ENCODE measurements at regions not wholly inside any gene's neighbourhood (a gene's known extent, or its start where the extent isn't known, plus 50 kb on each side); places are given as distances from the start of the nearest gene placed in this dataset.
A peak's percentile ranks its signal among the peaks of the same experiment; 100 is the strongest.
"Not testable (repeated sequence)": the region's sequence is repeated elsewhere in the genome, so short reads cannot be mapped to it uniquely, and the experiment has no call there.

DNA sequence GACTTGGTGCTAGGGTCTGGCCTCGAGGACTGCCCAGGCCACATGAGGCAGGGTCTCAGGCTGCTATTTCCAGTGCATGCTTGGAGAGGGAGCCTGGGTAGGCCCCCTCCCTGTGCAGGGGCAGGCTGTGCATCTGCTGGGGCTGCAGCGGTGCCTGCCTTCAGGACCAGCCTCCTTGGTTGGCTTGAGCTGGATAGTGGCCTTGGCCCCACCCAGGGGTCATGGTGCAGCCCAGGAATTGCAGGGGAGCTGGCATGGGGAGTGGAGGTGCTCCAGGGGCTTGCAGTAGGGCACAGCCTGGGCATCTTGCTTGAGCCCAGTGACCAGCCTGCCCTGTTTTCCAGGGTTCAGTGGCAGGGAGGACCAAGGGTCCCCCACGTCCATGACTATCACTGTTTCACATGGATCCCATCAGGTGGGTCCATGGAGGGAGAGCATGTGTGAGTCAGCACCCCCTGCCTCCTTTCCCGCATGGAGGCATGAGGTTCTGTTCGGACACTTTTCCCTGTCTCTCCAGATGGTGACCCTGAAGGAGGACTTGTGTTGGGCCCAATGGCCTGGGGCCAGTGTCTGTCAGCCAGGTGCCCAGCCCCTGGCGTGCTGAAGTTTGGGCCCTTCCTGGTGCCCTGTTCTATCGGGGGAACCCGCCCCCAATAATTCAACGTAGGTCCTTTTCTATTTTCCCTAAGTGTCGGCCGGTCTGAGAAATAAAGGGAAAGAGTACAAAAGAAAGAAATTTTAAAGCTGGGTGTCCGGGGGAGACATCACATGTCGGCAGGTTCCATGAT is 218.6 kb downstream of the SNRPN start:
- Mint-ChIP-seq H3K27ac (no peak overlapping the region), H3K4me3 (no peak overlapping the region), H3K27me3 (no peaks in the 10 kb centered on the region), H3K36me3 (peaks cover 0 to 4% (median 0%) of the 10 kb centered on the region in 5 donors), H3K4me1 (no peaks in the 10 kb centered on the region), H3K9me3 (peaks cover 6 to 77% (median 31%) of the 10 kb centered on the region in 11 donors)
- Histone ChIP-seq H3K27ac (ENCODE audit: low read depth, low read length) (no peak overlapping the region), H3K27me3 (ENCODE audit: control insufficient read depth in 2 of 2, insufficient read depth in 2 of 2, low read length in 2 of 2) (no peaks in the 10 kb centered on the region), H3K9me3 (ENCODE audit: control insufficient read depth in 2 of 3, low read length in 3 of 3) (peaks cover 0 to 77% (median 6%) of the 10 kb centered on the region in 3 experiments), H3K36me3 (ENCODE audit: control insufficient read depth in 2 of 3, insufficient read depth in 3 of 3, low read length in 3 of 3) (no peaks in the 10 kb centered on the region), H3K4me3 (ENCODE audit: low read length) (no peak overlapping the region), H3K4me1 (ENCODE audit: control insufficient read depth in 2 of 2, insufficient read depth in 2 of 2, low read length in 2 of 2) (no peaks in the 10 kb centered on the region)
- POLR2A ChIA-PET: no interaction called here
- intact Hi-C loops (cut with micrococcal nuclease): no loop called here
- CTCF ChIA-PET: no interaction called here
- ATAC-seq (no peak), DNase-seq (peak in 1 of 9 donors; percentile 7)

DNA sequence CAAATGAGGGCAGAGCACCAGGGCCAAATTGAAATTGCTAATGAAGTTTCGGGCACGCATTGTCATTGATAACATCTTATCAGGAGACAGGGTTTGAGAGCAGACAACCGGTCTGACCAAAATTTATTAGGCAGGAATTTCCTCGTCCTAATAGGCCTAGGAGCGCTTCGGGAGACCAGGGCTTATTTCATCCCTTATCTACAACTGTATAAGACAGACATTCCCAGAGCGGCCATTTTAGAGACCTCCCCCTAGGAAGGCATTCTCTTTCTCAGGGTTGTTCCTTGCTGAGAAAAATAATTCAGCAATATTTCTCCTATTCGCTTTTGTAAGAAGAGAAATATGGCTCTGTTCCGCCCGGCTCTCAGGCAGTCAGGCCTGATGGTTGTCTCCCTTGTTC is 219.4 kb downstream of the SNRPN start:
- H3K9me3 Mint-ChIP-seq: peaks cover 6 to 74% (median 31%) of the 10 kb centered on the region in 11 donors

DNA sequence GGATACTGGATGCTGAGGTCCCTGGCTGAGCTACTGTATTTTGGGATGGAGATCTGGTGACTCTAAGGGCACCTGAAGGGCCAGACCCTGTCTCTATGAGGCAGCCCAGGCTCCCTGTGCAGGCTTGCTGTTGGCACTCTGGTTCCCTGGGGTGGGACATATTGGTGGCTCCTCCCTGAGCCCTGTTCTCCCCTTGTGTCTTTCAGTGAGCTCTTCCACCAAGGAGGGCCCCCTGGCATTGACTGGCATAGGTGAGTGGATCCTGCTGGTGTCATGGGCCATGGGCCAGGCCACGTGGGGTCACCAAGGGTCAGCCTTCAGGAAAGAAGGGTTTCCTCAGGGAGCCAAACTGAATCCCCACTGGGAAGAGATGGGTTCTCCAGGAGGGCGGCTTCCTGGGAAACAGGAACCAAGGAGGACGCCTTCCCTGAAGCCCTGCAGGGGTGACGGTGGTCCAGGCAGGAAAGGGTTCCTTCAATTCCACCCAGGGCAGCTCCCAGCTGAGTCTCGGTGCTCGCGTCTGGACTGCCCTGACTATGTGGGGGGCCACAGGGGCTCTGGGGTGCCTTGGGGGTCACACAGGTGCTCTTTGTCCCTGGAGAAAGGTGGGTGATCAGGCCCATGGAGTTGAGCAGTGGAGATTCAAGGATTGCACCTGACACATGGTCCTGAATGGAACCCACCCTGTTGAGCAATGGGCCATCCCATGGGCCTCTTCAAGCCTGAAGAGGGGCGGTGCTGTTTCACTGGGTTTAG is 220.4 kb downstream of the SNRPN start:
- POLR2A ChIA-PET: no interaction called here
- ATAC-seq: no peak
- no peaks in the 10 kb centered on the region for H3K27me3 ChIP-seq (ENCODE audit: control insufficient read depth in 2 of 2, insufficient read depth in 2 of 2, low read length in 2 of 2)
- H3K4me1 ChIP-seq (ENCODE audit: control insufficient read depth in 2 of 2, insufficient read depth in 2 of 2, low read length in 2 of 2): no peaks in the 10 kb centered on the region
- CTCF ChIA-PET: no interaction called here
- H3K4me3 ChIP-seq (ENCODE audit: low read length): no peak overlapping the region
- DNase-seq: peak in 1 of 9 donors; percentile 11
- Mint-ChIP-seq H3K4me1 (no peaks in the 10 kb centered on the region), H3K36me3 (peaks cover 0 to 4% (median 0%) of the 10 kb centered on the region in 5 donors), H3K4me3 (no peak overlapping the region), H3K27ac (no peak overlapping the region), H3K9me3 (peaks cover 0 to 67% (median 24%) of the 10 kb centered on the region in 11 donors), H3K27me3 (no peaks in the 10 kb centered on the region)
- H3K9me3 ChIP-seq (ENCODE audit: control insufficient read depth in 2 of 3, low read length in 3 of 3): peaks cover 0 to 91% (median 6%) of the 10 kb centered on the region in 3 experiments
- no peaks in the 10 kb centered on the region for H3K36me3 ChIP-seq (ENCODE audit: control insufficient read depth in 2 of 3, insufficient read depth in 3 of 3, low read length in 3 of 3)
- no peak overlapping the region for H3K27ac ChIP-seq (ENCODE audit: low read depth, low read length)
- intact Hi-C loops (cut with micrococcal nuclease): no loop called here

More for the DNA sequence above, 219.4 kb downstream of the SNRPN start:
- peaks cover 0 to 84% (median 6%) of the 10 kb centered on the region in 3 experiments for H3K9me3 ChIP-seq (ENCODE audit: control insufficient read depth in 2 of 3, low read length in 3 of 3)
- intact Hi-C loops (cut with micrococcal nuclease); H3K27me3 Mint-ChIP-seq; H3K36me3 Mint-ChIP-seq; POLR2A ChIA-PET; DNase-seq; H3K4me3 ChIP-seq (ENCODE audit: low read length); H3K27ac ChIP-seq (ENCODE audit: low read depth, low read length); H3K36me3 ChIP-seq (ENCODE audit: control insufficient read depth in 2 of 3, insufficient read depth in 3 of 3, low read length in 3 of 3); H3K27ac Mint-ChIP-seq; H3K4me1 ChIP-seq (ENCODE audit: control insufficient read depth in 2 of 2, insufficient read depth in 2 of 2, low read length in 2 of 2); H3K4me1 Mint-ChIP-seq; CTCF ChIA-PET; H3K4me3 Mint-ChIP-seq; H3K27me3 ChIP-seq (ENCODE audit: control insufficient read depth in 2 of 2, insufficient read depth in 2 of 2, low read length in 2 of 2); ATAC-seq: not testable (repeated sequence)

DNA sequence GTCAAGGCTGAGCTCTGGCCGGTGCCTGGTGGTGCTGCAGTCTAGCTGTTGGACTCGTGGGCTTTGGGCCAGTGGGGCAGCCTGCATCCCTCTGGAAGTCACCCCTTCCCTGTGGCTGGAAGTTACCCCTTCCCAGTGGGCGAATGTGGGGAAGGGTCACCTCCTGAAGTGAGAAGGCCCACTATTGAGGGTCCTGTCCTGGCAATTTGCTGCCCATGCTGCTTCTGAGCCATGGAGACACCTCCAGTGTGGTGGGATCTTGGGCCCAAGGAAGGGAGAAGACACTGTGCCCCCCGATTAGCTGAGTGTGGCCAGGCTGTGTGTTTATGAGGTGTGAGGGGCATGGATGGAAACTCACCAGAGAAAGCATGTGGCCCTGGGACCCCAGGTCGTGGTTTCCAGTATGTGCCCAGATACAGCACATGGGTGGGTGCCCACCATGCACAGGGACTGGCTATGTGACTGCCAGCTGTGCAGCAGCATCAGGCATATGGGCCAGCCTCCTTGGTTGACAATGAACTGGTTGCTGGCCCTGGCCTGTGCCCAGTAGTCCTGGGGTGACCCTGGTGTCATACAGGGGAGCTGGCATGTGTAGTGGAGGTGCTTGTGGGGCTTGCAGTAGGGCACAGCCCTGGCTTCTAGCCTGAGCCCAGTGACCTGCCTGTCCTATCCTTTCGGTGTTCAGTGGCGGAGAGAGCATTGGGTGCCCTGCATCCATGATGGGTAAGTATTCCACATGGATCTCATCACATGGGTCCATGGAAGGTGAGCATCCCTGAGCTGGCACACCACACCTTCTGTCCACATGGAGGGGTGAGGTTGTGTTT is 221.2 kb downstream of the SNRPN start:
- Histone ChIP-seq H3K4me3 (ENCODE audit: low read length) (no peak overlapping the region), H3K36me3 (ENCODE audit: control insufficient read depth in 2 of 3, insufficient read depth in 3 of 3, low read length in 3 of 3) (no peaks in the 10 kb centered on the region), H3K4me1 (ENCODE audit: control insufficient read depth in 2 of 2, insufficient read depth in 2 of 2, low read length in 2 of 2) (no peaks in the 10 kb centered on the region), H3K27me3 (ENCODE audit: control insufficient read depth in 2 of 2, insufficient read depth in 2 of 2, low read length in 2 of 2) (no peaks in the 10 kb centered on the region), H3K27ac (ENCODE audit: low read depth, low read length) (no peak overlapping the region), H3K9me3 (ENCODE audit: control insufficient read depth in 2 of 3, low read length in 3 of 3) (peaks cover 0 to 86% (median 6%) of the 10 kb centered on the region in 3 experiments)
- CTCF ChIA-PET: no interaction called here
- no peaks in the 10 kb centered on the region for H3K4me1 Mint-ChIP-seq
- intact Hi-C loops (cut with micrococcal nuclease): no loop called here
- H3K36me3 Mint-ChIP-seq: peaks cover 0 to 4% (median 0%) of the 10 kb centered on the region in 5 donors
- DNase-seq (peak in 2 of 9 donors; percentile 2 to 9), ATAC-seq (no peak)
- H3K27ac Mint-ChIP-seq: no peak overlapping the region
- peaks cover 0 to 68% (median 26%) of the 10 kb centered on the region in 11 donors for H3K9me3 Mint-ChIP-seq
- H3K4me3 Mint-ChIP-seq: no peak overlapping the region
- POLR2A ChIA-PET: no interaction called here
- no peaks in the 10 kb centered on the region for H3K27me3 Mint-ChIP-seq

DNA sequence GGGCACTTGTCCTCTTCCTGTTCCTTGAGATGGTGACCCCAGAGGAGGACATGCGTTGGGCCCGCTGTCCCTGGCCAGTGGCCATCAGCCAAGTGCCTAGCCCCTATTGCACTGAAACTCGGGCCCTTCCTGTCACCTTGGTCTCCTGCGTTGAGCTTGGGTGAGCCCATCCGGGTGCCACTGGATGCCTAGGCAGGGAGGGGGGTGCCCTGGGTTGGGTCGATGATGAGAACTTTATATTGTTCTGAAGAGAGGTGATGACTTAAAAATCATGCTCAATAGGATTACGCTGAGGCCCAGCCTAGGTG is 221.8 kb downstream of the SNRPN start:
- Mint-ChIP-seq H3K27ac (no peak overlapping the region), H3K36me3 (peaks cover 0 to 4% (median 0%) of the 10 kb centered on the region in 5 donors), H3K4me3 (no peak overlapping the region), H3K27me3 (no peaks in the 10 kb centered on the region), H3K4me1 (no peaks in the 10 kb centered on the region), H3K9me3 (peaks cover 0 to 68% (median 26%) of the 10 kb centered on the region in 11 donors)
- Histone ChIP-seq H3K27me3 (ENCODE audit: control insufficient read depth in 2 of 2, insufficient read depth in 2 of 2, low read length in 2 of 2) (no peaks in the 10 kb centered on the region), H3K27ac (ENCODE audit: low read depth, low read length) (no peak overlapping the region), H3K9me3 (ENCODE audit: control insufficient read depth in 2 of 3, low read length in 3 of 3) (peaks cover 0 to 84% (median 6%) of the 10 kb centered on the region in 3 experiments), H3K4me1 (ENCODE audit: control insufficient read depth in 2 of 2, insufficient read depth in 2 of 2, low read length in 2 of 2) (no peaks in the 10 kb centered on the region), H3K4me3 (ENCODE audit: low read length) (no peak overlapping the region), H3K36me3 (ENCODE audit: control insufficient read depth in 2 of 3, insufficient read depth in 3 of 3, low read length in 3 of 3) (no peaks in the 10 kb centered on the region)
- ChIA-PET POLR2A (no interaction called here), CTCF (no interaction called here)
- DNase-seq (peak in 1 of 9 donors; percentile 1), ATAC-seq (no peak)
- intact Hi-C loops (cut with micrococcal nuclease): no loop called here

DNA sequence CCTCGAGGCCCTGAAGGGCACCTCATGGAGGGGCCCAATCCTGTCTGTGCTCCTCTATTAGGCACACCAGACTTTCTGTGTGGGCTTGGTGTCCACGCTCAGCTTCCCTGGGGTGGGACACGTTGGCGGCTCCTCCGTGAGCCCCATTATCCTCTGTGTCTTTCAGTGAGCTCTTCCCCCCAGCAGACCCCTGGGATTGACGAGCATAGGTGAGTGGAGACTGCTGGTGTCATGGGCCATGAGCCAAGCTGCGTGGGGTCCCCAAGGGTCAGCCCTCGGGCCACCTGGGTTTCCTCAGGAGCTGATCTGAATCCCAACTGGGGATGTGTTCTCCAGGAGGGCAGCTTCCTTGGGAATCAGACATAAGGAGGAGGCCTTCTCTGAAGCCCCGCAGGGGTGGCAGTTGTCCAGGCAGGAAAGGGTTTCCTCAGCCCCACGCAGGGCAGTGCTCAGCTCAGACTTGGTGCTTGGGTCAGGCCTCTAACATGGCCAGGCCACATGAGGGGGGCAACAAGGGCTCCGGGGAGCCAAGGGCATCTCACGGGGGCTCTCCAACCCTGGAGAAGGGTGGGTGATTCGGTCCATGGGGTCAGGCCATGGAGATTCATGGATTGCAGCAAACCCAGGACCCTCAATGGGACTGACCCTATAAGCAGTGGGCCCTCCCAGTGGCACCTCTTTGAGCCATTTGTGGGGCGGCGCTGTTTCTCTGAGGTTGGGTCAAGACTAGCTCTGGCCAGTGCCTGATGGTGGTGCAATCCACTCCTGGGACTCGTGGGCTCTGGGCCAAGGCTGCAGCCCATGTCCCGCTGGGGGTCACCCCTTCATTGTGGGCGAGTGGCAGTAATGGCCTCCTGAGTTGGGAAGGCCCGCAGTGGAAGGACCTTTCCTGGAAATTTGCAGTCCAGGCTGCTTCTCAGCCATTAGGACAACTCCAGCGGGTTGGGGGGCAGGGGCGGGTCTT is 222.5 kb downstream of the SNRPN start:
- no peak overlapping the region for H3K4me3 ChIP-seq (ENCODE audit: low read length)
- peaks cover 0 to 83% (median 6%) of the 10 kb centered on the region in 3 experiments for H3K9me3 ChIP-seq (ENCODE audit: control insufficient read depth in 2 of 3, low read length in 3 of 3)
- no peak overlapping the region for H3K27ac Mint-ChIP-seq
- no peak for ATAC-seq
- DNase-seq: peak in 2 of 9 donors; percentile 2 to 8
- ChIA-PET POLR2A (no interaction called here), CTCF (no interaction called here)
- no peaks in the 10 kb centered on the region for H3K36me3 ChIP-seq (ENCODE audit: control insufficient read depth in 2 of 3, insufficient read depth in 3 of 3, low read length in 3 of 3)
- no peaks in the 10 kb centered on the region for H3K27me3 ChIP-seq (ENCODE audit: control insufficient read depth in 2 of 2, insufficient read depth in 2 of 2, low read length in 2 of 2)
- H3K4me3 Mint-ChIP-seq: no peak overlapping the region
- H3K9me3 Mint-ChIP-seq: peaks cover 0 to 74% (median 29%) of the 10 kb centered on the region in 11 donors
- intact Hi-C loops (cut with micrococcal nuclease): no loop called here
- H3K27ac ChIP-seq (ENCODE audit: low read depth, low read length): no peak overlapping the region
- peaks cover 0 to 4% (median 0%) of the 10 kb centered on the region in 5 donors for H3K36me3 Mint-ChIP-seq
- no peaks in the 10 kb centered on the region for H3K4me1 ChIP-seq (ENCODE audit: control insufficient read depth in 2 of 2, insufficient read depth in 2 of 2, low read length in 2 of 2)
- H3K4me1 Mint-ChIP-seq: no peaks in the 10 kb centered on the region
- no peaks in the 10 kb centered on the region for H3K27me3 Mint-ChIP-seq

Measured in naive thymus-derived CD4-positive, alpha-beta T cell (primary cell).